GM18867 (cell line): ENCODE measurements at regions not wholly inside any gene's neighbourhood (a gene's known extent, or its start where the extent isn't known, plus 50 kb on each side); places are given as distances from the start of the nearest gene placed in this dataset.

Experiments
- ATAC-seq: cut with Tn5 transposase; IDR thresholded peaks from one replicate; pipeline ENCODE4 v1.9.1; 2021; ENCODE audit warnings: mild to moderate bottlenecking, moderate library complexity; ENCODE audit not compliant: unreplicated experiment

DNA sequence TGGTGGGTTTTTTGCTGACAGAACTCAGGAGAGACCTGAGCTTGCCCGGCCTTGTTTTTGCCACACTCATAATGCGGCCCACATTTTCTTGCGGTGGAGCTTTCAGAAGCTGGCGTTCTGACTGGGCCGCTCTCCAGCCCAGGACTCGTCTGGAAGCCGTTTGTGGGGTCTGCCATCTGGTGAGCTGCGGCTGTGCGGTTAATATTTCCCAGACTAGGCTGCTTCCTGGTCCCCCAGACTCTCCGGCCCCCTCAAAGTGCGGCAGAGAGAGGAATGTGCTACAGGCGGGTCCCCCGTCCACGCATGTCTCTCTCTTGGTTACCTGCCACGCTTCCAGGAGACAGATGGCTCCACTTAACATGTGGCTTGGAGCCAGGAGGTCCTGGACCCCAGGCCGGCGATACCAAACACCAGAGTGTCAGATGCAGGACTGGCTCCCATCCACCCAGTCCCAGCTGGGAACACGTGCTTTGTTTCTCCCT is 128.9 kb upstream of the PMEPA1 start:
- ATAC-seq, result no peak

DNA sequence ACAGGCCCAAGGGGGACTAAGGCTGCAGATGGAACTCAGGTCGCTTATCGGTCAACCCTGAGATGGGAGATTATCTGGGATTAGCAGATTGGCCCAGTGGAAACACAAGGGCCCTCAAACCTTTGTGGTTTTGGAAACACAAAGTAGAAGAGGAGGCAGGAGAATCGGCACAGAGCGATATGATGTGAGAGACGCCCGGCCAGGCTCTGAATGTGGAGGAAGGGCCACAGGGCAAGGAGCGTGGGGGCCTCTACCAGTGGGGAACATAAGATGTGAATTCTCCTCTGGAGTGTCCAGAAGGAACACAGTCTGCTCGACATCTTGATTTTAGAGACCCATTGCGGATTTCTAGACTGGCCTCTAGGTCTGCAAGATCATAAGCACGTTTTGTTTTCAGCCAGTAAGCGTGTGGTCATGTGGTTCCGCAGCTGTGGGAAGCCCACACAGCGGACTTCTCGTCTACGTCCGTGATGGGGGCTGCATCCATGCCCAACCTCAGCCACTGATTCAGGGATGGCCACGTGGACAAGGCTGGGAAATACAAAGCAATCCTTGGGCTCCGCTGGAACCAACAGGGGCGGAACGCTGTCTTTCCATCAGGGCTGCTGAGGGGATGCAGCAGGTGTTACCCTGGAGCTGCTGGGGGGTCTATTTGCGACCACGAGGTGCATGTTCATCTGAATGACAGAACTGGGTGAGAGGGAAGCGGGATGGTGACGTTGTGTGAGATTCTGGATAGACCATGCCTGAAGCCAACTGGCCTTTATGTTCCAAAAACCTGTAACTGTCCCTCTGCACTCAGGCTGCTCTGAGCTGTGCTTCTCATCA is 127.6 kb upstream of the PMEPA1 start:
- ATAC-seq, result no peak

DNA sequence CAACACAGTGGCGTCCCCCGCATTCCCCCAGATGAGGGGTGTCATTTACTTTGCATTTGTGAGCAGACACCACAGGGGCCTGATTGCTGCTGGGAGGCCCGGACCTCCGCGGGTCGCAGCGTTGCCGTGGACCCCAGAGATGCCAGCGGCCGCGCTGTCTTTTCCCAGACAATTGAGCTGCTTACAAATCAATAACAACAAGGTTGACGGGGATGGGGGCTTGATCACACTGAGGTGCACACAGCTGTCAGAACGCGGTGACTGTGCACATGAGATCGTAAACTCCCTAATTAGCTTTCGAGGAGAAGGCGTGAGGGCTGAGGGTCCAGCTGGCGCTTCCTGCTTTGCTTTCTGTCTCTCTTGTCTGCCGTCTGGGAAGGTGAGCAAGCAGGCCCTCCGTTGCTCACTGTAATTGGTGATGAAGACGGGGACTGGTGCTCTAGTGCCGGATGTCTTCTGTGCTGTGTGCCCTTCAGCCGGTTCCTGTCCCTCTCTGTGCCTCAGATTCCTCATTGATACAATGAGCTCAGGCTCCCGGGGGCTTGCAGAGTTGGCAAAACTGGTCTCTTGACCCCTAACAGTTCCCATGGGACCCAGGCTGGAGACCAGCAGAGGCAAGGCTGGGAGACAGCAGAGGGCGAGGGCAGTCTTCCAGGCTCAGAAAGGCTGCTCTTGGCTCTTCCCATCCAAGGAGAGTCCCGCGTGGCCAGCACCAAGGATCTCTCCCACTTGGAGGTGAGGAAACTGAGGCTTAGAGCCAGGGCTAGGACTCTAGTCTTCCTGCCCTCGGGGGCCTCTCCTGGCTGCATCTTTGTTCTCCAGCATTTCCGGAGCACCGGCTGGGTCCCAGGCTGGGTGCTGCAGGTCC is 126.0 kb upstream of the PMEPA1 start:
- no peak for ATAC-seq

DNA sequence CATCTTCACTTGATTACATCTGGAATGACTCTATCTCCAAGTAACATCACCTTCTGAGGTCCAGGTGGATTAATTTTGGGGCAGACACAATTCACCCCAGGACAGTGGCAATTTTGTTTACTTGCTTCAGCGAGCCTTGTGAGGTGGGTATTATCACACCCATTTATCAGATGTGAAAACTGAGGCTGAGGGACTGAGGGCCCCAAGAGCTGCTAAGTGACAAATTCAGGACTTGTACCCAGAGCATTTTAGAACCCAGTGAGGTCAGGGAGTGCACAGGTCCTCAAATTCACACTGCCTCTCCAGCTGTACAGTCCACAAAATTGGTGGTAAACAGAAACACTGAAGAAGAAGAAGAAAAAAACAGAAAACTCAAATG is 125.2 kb upstream of the PMEPA1 start:
- no peak for ATAC-seq

DNA sequence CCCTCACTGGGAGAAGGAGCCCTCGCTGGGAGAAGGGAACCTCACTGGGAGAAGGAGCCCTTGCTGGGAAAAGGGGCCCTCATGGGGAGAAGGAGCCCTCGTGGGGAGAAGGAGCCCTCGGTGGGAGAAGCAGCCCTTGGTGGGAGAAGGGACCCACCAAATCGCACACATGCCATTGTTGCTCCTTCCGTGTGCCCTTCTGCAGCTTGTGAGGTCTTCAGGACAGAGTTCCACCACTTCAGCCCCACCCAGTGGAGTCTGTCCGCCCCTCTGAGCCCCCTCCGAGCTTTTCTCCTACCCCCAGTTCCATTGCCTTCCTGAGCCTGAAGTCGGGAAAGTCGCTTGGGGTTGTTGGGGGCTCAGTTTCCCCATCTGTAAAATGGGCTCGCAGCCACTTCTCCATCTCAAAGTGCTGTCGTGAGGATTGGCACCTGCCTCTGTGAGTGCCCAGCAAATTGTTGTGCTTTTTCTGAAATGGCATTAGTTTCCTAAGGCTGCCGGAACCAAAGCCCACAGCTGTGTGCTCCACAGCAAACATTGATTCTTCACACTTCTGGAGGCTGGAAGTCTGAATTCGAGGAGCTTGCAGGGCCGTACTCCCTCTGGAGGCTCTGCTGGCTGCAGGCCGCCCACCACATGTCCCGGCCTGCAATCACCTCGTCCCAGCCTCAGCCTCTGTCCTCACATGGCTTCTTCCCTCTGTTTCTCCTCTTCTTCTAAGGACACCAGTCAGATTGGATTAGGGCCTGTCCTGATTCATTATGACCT is 124.7 kb upstream of the PMEPA1 start:
- ATAC-seq, result no peak

DNA sequence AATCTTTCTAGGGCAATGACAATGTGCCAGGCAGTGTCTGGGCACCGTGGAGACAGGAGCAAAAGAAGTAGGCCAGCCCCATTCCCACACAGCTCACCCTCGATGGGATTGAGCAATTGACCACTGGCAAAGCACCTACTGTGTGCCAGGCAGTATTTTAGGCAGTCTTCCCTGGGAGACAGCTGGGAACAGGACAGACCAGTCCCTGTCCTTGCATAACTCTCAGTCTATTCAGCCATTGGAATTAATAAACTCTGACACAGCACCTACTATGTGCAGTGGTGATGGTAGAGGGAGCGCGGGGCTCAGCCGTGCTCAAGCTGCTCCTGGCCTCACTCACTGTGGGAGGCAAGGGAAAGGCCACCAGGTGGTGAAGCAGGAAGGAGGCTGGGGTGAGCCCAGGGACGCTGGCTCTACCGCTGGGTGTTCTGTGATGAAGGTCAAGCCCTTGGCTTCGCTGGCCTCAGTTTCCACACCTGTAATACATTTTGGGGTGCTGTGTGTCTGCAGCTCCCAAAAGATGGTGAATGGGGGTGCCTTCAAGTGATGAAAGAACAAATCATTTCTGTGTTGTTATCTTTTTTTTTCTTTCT is 122.3 kb upstream of the PMEPA1 start:
- no peak for ATAC-seq

DNA sequence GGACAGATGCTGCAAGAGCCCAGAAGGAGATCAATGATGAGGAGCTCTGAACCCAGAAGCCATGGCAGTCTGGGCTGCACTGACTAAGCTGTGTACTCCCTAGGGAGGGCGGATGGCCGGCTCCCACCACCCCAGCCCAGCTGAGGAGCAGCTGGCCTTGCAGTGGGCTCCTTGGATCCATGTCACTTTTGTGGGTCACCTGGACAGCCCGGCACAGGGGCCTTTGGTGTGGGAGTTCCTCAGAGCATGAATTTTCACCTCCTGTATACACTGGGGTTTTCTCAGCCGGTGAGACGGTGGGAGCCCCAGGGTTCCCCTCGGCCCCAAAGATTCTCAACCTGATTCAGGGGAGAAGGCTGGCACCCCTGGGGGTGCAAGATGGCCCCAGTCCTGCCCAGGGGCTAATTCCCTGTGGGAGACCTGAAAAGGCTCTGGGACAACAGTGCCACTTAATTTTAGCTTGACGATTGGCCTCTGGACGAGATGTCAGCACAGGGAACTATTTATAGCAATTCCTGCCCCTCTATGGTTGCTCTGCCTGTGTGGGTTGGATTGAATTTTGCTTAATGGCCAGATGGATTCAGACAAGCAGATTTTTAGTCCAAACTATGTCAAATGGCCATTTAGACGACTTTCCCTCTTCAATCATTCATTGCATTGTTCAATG is 121.6 kb upstream of the PMEPA1 start:
- ATAC-seq, result no peak

DNA sequence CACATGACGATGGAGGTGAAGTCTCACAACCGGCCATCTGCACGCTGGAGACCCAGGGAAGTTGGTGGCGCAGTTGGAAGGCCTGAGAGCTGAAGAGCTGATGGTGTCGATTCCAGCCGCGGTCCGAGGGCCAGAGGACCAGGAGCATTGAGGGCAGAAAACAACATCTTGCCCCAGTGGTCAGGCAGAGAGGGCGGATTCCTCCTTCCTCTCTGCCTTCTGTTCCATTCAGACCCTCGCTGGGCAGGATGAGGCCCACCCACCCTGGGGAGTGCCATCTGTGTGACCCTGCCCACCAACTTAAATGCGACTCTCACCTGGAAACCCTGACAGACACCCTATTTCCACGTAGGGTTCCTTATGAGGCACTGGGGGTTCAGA is 120.7 kb upstream of the PMEPA1 start:
- ATAC-seq, result no peak

DNA sequence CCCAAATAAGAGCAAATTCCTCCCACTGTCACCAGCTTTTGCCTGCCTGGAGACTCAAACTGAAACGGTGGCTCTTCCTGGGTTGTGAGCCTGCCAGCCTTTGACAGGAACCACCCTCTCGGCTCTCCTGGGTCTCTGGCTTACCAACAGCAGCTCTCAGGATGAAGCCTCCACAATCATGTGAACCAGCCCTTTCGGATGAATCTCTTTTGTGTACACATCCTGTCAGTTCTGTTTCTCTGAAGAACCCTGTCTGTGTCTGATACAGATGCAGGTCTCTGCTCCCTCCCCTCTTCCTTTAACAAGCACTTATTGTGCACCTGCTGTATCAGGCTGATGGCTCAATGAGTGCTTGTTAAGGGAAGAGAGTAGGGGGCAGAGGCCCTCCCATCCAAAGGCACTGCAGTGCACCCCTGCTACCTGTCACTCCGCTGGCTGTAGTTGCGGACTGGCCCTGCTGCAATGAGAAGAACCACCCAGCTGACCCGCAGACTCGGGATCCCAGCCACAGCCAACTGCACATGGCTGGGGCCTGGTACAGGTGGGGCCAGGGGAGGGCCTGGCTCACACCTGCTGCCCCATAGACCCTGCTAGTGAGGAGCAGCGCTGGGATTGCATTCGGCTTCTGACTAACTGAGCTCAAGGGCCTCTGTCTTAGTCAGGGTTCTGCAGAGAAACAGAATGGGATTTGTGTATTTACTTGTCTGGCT is 120.1 kb upstream of the PMEPA1 start:
- ATAC-seq, result no peak

DNA sequence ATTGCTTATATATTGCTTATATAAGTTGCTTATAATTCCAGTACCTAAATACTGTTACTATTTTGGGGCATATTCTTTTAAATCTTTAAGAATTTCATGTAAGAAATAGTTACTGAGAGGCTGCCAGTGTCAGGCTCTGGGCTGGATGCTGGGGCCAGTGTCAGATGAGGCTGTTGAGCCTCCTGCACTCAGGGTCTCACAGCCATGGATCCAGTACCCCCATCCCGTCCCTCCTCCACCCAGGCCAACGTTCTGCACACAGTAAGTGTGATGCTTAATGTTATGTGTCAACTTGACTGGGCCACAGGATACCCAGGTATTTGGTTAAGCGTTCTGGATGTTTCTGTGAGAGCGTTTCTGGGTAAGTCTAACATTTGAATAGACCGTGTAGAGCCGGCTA is 119.5 kb upstream of the PMEPA1 start:
- no peak for ATAC-seq

DNA sequence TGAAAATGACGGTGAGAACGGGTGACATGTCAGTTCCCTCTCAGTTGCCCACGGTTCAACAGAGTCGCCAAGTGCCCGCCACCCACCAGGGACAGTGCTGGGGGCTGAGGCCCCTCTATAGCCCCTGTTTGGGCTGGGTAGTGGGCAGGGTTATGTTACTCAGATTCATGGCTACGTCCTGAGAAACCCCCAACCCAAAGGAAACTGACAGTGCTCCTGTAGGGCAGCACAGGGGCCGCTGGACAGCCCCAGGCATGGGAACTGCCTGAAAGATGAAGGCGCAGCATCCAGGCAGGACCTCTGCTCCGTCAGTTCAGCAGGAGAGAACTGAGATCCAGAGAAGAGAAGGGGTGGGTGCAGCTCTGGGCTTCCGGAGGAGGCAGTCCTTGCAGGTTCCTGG is 118.9 kb upstream of the PMEPA1 start:
- no peak for ATAC-seq

DNA sequence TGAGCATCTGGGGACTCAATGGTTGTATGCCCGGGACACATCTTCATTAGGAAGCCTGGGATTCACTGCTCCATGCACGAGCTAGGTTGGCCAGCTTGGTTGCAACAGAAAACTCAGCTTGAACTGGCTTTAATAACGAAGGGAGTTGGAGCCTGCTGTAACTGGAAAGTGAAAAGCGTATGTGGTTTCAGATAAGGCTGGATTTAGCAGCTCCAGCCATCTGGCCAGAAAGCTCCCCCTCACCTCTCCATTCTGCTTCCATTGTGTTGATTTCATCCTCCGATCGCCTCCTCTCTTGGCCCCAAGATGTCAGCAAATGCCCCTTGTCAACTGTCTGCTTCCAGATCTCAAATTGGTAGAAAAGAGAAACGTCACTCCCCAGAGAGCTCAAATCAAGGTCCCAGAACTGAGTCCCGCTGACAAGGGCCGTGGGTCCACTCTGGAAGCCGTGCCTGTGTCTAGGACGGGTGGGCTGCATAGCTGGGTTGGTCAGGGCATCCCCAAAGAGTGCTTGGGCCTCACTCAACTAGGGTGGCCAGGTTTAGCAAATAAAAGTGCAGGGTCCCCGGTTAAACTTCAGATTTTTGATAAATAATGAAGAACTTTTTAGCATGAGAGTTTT is 117.0 kb upstream of the PMEPA1 start:
- no peak for ATAC-seq

DNA sequence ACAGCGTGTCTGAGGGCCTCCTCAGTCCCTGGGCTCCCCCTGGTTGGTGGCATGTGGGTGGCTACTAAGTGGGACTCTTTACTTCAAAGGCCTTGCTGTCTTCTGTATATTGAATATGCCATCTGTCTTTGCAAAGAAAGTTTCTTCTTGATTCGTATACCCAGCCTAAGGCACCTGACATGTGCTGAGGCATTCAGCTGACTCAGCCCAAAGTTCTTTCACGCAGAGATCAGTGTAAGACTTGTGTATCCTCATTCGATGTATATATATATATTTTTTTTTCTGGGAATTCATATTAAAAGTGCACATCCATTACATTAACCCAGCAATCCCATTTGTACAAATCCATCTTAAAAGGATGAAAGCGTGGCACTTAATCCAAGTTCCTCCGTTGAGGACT is 115.1 kb upstream of the PMEPA1 start:
- no peak for ATAC-seq

DNA sequence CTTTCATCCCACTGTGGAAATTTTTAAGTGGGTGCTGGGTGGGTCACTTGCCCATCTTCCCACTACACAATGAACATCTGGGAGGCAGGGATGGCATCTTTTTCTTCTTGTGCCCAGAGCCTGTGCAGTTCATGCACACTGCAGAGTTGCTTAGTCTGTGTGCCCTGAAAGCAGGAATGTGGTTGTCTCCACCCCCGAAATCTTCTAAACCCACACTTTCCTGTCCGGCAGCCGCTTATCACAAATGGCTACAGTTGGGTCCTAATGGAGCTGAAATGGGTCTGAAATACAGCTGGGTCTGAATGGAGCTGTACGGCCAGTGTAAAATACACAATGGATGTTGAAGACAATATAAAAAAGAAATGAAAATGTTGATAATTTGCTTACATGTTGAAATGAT is 112.1 kb upstream of the PMEPA1 start:
- ATAC-seq, result no peak

DNA sequence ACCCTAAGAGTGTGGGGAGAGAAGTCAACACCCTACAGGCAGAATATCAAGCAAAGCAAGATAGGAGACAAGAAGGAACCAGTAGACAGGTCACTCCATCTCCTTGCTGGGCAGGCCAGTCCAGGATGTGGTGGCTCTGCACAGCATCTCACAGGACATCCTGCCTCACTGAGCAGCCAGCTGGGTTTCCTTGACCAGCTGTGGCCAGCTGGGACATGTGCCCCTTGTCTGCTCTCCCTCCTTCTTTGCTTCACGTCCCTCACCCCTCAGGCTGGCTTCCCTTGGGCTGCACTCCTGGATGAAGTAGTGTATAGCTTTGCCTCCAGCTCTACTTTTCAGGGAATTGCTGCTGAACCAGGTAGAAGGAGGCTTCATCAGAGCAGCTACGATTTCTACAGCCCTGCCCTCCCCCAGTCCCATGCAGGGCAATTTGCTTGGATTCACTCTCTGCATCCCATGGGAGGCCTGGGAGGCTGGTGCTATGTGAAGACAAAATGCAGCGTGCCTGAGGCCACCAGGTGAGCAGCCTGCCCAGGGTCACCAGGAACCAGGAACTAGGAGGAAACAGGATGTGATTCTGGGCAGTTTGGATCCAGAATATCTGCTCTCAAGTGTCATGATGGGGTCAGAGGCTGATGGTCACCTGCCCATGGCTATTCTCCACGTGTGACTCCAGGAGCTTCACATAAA is 110.0 kb upstream of the PMEPA1 start:
- no peak for ATAC-seq

DNA sequence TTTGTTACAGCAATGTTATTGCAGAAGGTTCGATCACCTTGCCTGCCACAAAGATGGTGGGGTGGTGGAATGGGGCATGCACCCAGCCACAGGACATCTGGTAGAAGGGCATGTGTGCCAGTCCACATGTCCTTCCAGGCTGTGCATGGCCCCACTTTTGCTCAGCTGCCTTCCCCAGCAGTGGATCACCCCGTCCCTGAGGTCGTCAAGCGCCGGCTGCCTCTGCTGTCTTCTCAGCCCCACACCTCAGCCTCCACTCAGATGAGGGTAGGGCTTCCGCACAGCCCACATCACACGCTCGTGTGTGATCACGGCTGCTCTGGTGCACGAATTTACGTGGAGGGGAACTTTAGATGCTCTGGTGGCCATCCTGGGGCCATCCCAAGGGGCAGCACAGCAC is 109.5 kb upstream of the PMEPA1 start:
- ATAC-seq, result no peak

DNA sequence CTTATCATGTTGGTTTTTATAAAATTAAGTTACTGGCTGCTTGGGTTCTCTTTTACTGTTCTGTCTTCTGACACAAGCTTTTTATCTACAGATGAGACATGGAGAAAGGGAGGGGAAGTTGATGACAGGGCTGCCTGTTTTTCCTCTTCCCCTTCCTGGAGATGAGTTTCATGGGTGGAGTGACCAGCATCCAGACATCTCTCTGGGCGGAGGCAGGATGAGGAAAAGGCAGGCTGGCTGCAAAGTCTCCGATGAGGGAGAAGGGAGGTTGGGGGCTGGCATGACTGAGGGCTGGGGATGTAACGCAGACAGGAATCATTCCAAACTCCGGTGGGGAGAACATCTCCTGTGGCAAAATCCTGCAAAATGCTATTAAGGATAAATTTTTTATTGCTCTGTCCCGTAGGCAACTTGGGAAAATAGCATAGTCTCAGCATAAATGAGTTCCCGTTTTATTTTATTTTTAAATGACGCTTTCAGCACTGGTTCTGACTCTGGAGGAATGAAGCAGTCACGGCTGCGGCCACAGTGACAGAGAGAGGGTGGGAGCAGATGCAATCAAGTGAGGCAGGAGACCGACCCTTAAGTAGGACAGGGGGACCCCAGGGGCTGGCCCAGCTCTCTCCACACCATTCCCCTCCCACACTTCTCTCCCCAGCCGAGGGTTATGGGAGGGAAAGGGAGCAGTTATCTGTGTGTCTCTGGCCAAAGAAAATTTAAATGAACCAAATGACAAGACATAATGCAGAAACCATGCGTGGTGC is 108.8 kb upstream of the PMEPA1 start:
- ATAC-seq, result no peak

DNA sequence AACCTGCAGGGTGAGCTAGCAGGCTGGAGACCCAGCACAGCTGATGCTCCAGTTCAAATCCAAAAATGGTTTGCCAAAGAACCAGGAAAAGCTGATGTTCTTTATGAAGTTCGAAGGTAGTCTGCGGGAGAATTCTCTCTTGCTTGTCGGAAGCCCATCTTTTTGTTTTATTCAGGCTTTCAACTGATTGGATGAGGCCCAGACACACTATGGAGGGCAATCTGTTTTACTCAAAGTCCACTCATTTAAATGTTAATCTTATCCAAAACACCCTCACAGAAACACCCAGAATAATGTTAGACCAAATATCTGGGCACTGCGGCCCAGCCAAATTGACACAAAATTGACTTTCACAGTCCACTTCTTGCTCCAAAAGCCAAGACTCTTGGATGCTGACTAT is 105.6 kb upstream of the PMEPA1 start:
- no peak for ATAC-seq
